ENCODE measurements at regions not wholly inside any gene's neighbourhood (a gene's known extent, or its start where the extent isn't known, plus 50 kb on each side); places are given as distances from the start of the nearest gene placed in this dataset.

DNA sequence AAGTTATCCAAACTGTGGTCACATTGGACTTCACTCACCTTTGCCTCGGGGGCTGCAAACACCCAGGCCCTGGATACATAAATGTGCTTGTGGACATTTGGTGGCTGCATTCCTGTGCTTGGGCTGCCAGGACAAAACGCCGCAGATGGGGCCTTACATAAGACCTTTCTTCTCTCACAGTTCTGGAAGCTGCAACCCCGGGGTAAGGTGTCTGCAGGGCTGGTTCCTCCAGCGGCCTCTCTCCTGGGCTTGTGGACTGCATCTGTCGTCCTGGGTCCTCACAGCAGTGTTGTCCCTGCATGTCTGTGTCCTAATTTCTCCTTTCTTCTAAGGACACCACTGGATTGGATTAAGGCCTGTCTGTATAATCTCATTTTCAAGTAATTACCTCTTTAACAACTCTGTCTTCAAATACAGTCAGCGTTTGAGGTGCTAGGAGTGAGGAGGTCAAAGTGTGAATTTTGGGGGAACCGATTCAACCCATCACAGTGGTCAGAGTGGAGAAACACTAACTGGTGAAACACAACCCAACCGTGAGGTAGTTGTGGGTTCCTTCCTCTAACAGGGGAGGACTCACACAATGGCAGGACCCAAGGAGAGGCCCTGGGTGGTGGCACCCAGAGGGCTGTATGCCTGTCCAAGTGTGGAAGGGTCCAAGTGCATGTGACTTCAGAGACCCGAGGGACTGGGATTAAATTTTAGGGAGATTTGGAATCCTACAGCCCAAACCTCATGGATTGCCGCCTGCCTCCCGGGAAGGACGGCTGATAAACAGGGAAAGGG, 415.6 kb downstream of the IRX2 start:
- no peak for DNase-seq (ENCODE audit: low spot score)

DNA sequence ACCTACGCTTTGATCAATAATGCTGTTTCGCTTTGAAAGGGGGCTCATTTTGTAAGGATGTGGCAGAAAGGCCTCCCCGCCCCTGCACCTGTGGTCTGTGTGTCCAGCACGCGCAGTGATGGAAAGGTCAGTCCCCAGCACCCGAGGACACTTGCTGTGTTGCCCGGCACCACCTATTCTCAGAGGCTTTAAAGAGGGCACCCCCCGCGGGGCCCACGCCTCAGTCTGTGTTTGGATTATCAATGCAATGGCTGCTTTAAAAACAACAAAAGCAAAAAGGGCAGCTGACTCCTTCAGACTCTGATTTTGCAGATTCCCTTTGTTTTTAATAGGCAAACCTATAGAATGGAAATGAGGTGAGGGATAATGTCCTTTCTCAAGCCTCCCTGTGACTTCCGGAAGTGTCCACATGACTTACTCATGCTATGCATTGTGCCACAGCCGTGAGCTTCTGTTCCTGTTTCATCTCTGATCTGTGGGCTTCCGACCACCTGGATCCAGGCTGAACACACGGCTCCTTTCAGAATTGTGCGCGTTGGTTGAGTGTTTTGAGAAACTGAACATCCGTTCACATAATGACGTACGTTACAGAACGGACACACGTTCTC, 416.2 kb downstream of the IRX2 start:
- DNase-seq (ENCODE audit: low spot score) = no peak

DNA sequence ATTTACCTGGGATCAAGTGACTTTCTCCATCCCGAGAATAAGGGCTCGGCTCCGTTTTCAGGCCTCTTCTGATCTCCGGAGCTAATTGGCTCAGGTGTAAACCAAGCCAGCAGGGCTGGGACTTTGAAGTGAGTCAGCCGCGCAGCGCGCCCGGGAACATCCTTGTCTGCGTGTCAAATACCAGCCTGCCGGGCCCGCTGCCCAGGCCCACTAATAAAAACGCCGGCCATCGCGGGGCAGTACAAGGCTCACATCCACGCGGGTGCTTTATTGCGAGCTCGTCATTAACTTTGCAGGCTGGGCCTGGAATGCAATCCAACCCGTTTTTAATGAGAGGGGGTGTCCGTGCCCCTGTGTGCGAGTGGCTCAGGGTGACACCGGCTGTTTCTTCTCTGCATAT, 416.8 kb downstream of the IRX2 start:
- DNase-seq (ENCODE audit: low spot score) = no peak

DNA sequence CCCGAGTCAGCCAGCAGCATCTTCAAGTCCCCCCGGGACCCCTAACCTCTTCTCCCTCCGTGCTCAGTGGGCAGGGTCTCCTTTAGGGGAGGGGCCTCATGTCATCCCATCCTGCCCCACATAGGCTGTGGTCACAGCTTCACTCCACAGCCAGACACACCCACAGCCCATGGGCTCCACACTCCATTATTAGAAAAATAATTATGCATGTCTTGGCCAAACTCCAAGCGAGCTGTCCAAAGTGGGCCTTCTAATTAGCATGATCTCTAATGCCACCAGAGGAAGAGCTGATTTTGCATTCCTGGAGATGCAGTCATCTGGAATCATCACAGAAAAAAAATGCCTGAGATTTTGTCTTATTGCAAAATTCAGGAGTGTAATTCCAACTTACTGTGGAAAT, 418.2 kb downstream of the IRX2 start:
- DNase-seq (ENCODE audit: low spot score) = no peak

DNA sequence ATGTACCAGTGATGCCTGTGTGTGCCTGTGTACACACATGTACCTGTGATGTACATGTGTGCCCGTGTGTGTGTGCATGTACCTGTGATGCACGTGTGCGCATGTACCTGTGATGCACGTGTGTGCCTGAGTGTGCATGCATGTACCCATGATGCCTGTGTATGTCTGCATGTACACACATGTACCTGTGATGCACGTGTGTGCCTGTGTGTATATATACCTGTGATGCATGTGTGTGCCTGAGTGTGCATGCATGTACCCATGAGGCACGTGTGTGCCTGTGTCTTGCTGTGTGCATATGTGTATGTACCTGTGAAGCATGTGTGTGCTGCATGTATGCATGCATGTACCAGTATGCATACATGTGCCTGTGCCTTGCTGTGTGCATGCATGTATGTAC, 419.0 kb downstream of the IRX2 start:
- DNase-seq (ENCODE audit: low spot score) = no peak

DNA sequence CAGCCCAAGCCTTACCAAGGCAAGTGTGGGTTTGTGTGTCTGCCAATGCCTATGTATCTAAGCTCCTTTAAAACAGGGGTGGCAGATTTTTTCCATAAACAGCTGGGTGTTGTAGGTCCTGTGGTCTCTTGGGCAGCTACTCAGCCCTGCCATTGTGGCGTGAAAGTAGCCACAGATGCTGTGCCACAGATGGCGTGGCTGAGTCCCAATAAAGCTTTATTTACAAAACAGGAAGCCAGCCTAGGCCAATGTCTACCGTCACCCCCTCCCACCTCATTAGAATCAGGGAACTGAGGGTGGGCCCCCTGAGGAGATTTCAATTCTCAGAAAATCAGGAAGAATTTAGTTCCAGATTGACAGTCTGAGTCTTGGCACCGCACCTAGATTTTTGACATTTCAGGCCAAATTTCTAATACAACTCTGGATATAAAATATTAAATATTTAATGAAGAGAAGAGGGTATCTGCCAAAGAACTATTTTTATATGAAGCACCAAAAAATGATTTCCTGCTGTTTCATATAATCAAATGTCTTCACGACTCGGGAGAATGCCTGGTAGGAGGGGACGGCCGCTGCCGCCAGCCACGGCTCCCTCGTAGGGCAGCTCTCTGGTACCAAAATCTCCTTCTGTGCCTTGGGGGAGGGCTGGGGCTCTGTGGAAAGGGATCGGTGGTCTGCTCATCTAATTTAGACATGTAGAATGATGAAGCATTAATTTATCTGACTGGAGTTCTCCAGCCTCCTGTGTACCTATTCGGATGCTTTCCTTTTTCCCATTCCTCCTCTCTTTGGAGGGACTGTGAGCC, 420.9 kb downstream of the IRX2 start:
- DNase-seq (ENCODE audit: low spot score) = no peak

DNA sequence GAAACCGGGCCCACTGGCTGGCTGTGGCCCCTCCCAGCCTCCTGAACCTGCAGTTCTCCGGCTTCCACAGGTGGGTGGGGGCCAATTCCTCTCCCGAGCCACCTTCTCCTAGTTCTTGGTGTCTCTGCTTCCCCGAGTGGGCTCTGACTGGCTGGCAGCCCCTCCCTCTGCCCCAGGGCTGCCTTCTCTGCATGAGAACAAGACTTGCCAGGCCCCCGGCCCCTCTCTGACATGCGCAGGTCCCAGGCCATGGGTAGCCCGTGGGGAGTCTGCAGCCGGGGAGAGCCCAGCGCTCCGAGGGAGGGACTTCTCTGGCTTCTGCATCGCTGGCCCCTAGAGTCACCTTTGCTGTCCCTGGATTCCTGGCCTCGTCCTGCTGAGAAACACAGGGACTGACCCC, 421.7 kb downstream of the IRX2 start:
- DNase-seq (ENCODE audit: low spot score) = no peak

DNA sequence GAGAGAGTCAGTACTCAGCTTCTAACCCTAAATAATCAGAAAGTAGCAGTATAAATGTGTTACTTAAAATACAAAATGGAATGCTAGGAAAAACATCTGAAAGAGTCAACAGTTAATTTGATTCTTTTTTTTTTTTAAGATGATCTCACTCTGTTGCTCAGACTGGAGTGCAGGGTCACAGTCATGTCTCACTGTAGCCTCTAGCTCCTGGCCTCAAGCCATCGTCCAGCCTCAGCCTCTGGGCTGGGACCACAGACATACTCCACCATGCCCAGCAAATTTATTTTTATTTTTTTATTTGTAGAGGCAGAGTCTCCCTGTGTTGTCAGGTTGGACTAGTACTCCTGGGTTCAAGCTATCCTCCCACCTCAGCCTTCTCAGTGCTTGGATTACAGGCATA, 424.9 kb downstream of the IRX2 start:
- DNase-seq (ENCODE audit: low spot score) = no peak

DNA sequence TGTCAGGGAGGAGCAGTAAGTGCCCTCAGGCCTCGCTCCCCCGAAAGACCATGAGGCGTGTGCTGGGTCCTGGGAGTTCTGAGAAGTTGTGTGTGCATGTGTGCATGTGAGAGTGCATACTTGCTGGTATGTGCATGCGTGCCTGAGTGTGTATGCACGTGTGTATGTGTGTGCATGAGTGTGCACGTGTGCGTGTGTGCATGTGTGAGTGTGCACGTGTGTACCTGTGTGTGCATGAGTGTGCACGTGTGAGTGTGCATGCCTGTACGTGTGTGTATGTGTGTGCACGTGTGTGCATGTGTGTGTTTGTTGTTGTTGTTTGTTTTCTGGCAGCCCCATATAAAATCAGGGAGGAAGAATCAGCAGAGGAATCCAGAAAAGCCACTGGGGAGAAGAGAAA, 426.7 kb downstream of the IRX2 start:
- DNase-seq (ENCODE audit: low spot score) = no peak

DNA sequence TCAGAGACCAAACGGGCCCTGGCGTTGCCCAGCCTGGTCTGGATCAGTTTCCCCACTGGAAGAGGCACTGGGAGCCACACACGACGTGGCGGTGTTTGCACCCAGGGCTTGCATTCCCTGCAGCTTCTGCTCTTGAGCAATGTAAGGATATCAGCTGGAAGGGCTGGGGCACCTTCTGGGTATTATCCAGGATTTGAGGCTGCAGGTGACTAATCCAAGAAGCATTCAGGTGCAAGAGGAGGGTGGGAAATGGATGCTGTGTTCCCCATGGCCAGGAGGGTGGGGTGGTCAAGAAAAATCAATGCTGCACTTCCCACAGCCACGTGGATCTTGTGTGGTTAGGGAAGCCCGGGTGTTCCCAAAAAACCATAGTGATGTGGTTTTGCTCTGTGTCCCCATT, 430.9 kb downstream of the IRX2 start:
- DNase-seq (ENCODE audit: low spot score) = no peak

DNA sequence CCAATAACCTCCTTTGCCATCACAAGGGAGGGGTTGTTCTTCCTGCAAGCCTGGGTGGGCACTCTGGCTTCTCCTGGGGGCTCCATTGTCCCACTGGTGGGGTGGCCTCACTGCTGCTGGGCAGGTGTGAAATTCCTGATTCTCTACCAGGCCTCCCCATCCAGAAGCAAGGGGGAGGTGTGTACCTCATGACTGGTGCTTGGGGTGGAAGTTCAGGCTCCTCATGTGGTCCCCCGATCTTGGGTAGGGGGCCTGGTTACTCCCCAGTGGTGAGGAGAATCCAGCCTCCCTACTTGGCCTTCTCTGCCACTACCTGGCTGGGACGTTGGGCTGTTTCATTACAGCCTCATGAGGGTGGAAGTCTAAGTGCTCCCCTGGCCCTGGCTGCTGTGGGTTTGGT, 433.9 kb downstream of the IRX2 start:
- DNase-seq (ENCODE audit: low spot score) = no peak

DNA sequence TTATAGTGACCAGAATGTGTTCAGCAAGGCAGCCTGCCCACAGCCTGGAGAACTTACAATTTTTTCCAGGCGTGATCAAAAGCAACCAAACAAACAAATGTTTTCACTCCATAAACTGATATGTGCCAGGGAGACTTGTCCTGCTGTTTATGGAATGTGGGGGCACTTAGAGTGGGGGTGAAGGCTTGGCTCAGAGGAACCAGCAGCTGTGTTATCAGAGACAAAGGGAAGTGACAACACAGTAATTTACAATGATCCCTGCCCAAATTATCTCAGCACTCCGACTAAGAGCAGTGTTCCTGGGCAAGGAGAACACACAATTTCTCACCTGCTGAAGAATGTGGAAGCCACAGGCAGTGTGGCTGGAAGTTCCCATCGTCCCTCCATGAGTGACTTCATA, 429.1 kb upstream of the IRX4 start:
- DNase-seq (ENCODE audit: low spot score) = no peak

DNA sequence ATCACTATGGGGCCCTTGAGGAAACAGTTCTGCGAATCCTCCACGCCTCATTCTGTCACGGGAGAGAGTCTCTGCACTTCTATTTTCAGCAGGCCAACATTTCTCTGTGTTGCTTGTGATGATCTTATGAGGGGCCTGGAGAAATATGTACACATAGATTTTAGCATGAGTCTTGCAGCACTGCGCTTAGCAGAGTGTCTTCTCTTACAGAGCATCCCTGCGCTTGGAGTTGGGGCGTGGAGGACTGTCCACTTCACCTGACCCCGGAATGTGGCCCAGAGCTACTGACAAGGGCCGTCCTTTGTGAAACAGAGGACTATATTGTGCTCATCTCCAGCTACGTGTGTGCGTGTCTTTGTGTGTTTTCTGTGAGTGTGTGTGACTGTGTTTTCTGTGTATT, 428.2 kb upstream of the IRX4 start:
- no peak for DNase-seq (ENCODE audit: low spot score)

DNA sequence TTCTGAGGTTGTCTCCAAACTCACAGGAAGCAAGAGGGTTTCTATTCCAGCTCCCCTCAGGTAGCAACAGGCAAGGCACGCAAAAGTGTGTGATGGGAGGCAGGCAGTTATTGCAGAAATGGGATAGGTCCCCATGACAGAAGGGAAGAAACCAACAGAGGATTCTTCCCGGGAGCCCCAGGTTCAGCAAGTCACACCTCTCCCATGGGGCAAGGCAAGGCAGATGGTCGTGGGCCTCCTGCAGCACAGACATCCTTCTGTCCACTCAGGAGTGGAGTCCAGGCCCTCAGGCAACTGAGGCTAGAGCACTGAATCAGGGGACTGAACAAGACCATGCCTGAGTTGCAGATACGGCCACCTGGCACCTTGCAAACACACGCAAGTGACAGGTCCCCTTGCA, 424.9 kb upstream of the IRX4 start:
- no peak for DNase-seq (ENCODE audit: low spot score)

DNA sequence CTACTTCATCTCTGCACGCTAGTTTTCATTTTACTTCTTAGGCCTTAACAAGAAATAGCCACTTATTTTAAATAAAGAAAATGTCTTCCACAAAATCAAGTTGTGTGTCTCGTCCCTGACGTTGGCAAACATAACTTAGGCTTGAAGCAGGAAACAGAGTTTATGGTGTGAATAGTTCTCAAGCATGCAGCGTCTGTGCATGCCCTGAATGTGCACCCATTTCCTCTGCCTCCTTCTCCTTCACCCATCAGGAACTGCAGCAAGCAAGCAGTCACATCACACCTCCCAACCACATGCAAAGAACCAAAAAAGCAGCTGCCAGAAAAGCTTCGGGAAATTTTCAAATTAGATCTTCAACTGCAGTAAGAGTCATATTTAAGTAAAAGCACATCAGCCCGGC, 424.0 kb upstream of the IRX4 start:
- no peak for DNase-seq (ENCODE audit: low spot score)

DNA sequence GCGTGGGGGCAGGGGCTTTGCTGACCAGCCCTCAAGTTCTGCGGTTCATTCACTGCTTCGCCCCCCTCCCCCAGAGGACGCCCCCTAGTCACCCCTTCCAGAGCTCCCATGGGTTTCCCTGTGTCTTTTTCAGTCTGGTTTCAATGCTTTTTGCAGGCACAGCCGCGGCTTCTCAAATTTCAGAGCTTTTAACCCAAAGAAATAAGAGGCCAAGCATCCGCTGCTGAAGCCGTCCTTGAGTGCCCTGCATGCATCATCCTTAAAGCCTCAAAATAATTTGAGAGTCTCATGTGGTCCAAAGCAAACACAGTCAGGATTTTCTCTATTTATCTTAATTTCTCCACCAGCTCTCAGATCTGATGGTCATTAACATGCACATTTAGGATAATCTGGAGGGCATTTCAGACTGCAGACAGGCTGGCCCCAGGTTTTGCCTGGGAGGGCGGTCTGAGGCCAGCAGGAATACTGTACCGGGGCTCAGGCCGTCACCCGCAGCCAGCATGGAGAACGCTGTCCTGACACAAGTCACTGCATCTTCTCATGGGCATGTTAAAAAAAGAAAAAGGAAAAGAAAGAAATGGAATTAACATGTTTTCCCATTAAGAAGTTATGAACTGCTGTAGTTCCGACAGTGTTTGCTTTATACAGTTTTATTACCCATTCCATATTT, 420.8 kb upstream of the IRX4 start:
- no peak for DNase-seq (ENCODE audit: low spot score)

DNA sequence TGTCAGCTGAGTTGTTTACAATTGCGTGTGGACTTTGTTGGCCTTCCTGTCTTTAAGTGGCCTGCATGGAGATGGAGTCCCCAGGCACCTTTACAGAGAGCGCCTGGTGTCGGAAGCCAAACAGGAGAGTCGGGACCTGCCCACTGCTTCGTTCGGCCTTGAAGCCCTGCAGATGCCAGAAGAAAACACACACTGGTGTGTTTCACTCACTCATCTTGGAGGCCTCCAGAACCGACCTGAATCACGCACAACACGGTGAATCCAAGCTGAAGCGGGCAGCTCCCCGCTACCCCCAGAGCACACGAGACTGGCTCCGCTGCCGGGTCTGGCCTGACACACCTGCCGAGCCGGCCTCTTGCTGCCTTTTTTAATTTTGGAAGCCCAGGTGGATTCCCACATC, 419.4 kb upstream of the IRX4 start:
- DNase-seq (ENCODE audit: low spot score) = no peak

DNA sequence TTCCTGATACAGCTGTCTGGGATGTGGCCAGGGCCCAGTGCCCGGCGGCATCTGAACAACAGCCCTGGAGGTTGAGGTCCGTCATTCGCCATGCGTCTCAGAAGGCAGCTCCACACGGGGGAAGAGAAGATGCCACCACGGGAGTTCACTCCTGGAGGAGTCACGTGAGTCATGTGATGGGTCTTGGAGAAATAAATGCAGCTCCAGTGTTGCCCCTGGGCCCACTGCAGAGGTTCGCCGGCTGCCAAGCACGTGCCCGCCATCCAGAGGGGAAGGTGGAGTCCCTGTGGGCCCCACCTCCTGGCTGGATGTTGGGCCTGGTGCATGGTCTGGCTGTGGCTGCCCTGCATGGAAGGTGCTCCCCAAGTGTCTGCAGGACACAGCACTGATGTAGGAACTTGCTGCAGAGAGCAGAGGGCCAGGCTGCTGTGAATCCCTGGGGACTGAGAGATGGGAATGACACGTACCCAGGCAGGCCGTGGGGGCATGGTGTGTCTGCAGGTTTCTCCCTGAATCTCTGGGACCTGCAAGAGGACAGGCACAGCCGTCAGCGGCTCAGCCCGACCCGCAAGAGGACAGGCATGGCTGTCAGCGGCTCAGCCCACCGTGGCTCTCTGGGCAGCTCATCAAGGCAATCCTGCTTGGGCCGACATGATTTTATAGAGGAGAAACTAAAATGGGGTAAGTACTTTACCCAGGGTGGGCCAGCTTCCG, 418.3 kb upstream of the IRX4 start:
- no peak for DNase-seq (ENCODE audit: low spot score)

DNA sequence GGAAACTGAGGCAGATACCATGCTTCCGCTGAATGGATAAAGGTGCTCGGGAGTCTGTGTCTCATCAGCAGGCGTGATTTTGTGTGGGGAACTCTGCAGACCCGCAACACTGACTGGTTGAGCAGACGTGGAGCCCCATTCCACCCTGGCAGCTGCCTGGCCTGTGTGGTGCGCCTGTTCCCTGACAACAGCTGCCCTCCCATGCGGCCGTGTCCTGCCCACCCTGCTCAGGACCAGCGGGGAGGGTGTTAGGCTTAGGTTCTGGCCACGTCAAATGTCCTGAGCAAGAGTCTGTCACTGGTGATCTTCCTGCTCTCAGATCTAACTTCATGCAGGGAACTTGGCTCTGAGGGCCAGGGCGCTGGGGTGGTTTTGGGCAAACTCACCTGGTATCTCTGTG, 417.7 kb upstream of the IRX4 start:
- no peak for DNase-seq (ENCODE audit: low spot score)

DNA sequence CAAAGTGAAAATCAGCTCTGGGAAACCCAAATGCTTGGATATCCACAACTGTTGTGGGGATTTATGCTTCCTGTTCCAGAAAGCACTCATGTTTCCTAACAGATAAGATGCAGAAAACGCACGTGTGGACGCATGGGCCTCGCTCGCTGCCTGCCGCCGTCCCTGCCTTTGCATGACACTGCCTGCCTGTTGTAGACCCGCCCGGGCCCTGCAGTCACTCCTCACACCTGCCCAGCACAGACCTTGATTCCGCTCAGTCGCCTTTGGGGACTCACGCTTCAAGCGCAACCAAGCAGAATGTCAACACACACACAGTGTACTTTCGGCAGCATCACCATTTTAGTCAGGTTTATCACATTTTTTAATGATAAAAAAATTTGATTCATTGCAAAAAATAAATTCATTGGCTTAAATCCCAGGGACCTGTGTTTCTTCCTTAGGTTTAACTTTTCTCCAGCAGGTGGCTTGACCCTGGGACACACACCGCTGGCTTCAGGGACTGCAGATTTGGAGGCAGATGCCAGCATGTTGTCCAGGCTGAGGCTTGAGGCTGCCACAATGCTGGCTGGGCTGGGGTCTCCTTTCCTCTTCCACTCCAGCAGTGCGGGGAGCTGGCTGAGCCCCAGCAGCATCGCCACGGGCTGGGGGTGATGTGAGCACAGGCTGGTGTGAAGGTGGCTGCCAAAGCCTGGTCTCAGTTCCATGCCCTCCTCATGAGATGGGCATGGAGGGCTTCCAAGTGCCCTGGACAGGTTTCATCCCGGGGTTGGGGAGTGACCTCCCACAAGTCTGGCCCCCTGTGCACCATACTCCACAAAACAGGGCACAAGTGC, 416.9 kb upstream of the IRX4 start:
- DNase-seq (ENCODE audit: low spot score) = no peak

DNA sequence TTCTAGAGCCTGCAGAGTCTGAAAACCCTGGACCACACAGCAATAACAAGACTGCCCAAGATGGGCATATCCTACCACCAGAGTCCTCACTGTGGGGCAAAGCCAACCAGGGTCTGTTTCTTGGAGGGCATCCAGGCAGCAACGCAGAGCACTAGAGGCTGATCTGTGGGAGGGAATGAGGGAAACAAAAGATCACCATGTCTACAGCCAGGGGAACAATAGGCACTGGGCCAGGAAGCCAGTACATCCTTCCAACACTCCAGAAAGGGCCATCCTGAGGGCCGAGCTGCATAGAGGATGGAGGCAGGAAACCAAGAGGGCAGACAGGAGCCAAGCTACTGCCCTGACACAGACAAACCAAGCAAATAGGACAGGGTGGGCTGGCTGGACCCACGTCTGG, 416.1 kb upstream of the IRX4 start:
- no peak for DNase-seq (ENCODE audit: low spot score)

Data from pons (tissue), 1 donor.